ENCODE measurements at regions not wholly inside any gene's neighbourhood (a gene's known extent, or its start where the extent isn't known, plus 50 kb on each side); places are given as distances from the start of the nearest gene placed in this dataset.

GRCh38 chr2:11073251-11073650, 82.0 kb upstream of the SLC66A3 start:
- TF ChIP-seq, protein P1, sequence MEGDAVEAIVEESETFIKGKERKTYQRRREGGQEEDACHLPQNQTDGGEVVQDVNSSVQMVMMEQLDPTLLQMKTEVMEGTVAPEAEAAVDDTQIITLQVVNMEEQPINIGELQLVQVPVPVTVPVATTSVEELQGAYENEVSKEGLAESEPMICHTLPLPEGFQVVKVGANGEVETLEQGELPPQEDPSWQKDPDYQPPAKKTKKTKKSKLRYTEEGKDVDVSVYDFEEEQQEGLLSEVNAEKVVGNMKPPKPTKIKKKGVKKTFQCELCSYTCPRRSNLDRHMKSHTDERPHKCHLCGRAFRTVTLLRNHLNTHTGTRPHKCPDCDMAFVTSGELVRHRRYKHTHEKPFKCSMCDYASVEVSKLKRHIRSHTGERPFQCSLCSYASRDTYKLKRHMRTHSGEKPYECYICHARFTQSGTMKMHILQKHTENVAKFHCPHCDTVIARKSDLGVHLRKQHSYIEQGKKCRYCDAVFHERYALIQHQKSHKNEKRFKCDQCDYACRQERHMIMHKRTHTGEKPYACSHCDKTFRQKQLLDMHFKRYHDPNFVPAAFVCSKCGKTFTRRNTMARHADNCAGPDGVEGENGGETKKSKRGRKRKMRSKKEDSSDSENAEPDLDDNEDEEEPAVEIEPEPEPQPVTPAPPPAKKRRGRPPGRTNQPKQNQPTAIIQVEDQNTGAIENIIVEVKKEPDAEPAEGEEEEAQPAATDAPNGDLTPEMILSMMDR (IDR thresholded peaks at IDR 0.05 in 8 of 11, conservative IDR thresholded peaks at IDR 0.05 in 3 of 11): peak in 6 of 11 experiments; percentile 18 to 37 (median 30)
- no peak for TF ChIP-seq POLR2AphosphoS5 (IDR thresholded peaks at IDR 0.05)
